HG03432 (cell line): ENCODE measurements at regions not wholly inside any gene's neighbourhood (a gene's known extent, or its start where the extent isn't known, plus 50 kb on each side); places are given as distances from the start of the nearest gene placed in this dataset.

Experiments
- ATAC-seq: cut with Tn5 transposase; IDR thresholded peaks from one replicate; pipeline ENCODE4 v1.9.1; 2021; ENCODE audit warnings: mild to moderate bottlenecking, moderate library complexity; ENCODE audit not compliant: unreplicated experiment

DNA sequence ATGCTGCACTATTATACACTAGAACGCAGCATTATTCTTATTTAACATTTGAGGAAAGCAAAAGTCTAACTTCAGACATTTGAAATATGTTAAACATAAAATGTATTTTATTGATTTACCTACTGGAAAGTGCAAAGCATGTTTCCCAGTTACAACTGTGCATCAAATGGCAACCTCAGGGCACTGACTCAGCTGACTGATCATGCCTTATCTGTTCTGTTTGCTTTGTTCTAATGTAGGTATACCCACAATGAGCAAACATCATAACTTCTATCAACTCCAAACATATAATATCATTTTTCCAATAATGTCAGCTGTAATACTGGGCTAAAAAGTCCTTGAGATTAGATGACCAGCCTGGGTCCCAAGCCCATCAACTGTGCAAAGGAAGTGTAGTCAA is 431.0 kb downstream of the FOXG1 start:
- no peak for ATAC-seq

DNA sequence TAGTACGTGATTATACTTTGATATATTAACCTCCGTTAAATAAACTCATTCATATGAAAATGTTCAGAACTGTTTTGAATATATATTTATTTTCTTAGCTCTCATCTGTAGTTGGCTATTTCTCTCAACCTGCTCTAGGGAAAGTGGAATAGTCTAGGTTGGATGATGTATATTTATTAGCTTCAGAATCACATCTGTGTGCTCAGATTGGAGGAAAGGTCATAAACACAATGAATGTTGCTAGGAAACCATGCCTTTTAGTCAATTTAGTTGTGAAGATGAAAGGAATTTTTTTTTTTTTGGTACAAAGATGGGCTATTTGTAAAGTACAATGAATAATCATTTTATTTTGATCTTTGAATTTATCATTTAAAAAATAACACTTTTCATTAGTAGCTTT is 439.1 kb downstream of the FOXG1 start:
- no peak for ATAC-seq

DNA sequence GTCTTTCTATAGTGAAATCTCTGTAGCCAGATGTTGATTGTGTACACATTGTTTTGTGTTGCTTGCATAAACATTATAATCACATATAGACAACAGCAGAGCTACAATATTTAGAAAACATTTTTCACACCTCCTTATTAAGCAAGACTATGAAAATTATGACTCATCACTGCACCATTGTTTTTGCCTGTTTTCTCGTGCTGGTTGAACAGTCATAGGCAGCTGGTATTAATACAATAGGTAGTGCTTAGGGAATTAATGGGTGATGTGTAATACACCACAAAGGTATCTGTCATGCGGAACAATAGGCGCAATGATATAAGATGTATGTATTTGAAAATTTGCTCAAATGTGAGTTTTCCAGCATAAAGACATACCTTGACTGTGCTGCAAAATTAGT is 449.3 kb downstream of the FOXG1 start:
- no peak for ATAC-seq

DNA sequence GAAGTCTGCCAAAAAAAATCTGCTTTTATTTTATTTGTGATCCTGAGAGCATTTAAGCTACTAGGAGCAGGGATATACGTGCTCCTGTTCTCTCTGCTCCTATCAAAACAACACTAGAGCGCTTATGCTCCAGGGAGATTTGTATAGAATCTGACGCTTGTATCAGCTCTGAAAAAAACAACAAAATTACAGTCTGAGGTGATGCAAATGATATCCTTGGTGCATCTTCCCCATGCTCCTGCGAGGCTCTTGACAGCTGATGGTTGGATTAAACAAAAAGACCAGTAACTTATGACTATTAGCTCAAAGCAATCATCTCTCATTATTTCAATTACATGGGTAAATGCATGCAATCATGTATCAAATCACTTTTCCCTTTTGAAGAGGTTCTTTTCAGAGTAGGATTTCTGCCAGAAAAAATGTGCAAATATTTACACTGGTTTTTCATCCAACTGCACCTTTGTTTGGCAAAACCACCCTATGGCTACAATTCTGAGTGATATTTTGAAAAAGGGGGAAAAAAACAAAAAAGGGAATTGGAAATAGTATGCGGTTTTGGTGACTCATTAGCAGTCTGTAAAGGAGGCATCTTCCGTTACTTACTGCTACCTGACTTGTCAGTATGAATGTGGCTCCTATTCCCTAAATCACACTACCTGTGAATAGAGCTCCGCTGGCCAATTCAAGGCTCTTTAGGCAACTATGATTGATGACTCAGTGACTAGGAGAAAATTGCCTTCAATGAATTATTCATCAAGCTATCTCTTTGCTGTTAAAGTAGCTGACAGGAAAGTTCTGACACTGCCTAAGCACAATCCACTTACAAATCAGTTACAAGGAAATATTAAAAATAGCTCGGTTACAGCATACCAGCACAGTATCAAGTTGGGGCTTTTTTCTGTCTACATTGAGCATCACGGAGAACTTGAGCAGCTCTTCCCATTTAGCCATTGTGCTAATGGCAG is 450.0 kb downstream of the FOXG1 start:
- ATAC-seq: no peak

DNA sequence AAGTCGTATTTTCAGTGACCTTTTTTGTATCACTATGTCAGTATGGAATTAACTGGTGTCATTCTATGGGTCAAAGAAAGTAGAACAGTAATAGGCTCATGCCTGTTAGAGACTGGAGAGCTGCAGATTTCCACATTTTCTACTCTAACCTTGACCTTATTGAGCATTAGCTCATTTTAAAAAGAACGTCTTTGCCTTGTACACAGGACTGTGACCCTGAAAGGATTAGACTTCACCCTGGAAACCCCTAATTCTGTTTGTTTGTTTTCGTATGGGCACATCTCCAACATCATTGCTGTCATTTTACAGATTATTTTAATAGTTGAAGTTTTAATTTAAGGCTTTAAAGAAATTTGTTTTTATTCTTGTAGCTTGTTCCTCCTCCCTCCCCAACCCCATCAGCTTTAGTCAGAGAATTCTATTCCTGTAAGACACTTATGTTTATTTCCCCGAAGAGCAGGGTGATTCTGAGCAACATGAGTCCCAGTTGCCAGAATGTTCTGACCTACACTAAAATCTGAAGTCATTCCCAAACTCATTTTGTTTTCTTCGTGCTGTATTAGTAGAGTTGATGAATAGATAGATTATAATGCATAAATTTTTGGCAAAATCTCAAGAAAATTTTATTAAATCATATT is 451.3 kb downstream of the FOXG1 start:
- ATAC-seq: no peak

DNA sequence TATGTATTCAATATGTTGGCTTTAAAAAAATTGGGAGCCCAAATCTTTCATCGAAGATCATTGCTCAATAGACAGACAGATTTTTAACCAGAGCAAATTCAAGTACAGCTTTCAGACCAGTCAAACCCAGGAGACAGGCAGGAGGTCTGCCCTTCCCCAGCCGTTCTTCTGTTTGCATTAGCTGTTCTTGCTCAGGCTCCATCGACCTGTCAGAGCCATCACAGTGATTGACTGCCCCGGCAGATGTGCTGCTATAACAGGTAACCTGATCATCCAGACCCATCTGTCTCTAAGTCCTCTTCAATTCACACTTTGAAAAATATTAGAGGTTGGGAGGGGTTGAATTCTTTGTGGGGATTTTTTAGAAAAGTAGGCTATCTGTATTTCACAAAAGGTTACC is 453.5 kb downstream of the FOXG1 start:
- ATAC-seq: no peak

DNA sequence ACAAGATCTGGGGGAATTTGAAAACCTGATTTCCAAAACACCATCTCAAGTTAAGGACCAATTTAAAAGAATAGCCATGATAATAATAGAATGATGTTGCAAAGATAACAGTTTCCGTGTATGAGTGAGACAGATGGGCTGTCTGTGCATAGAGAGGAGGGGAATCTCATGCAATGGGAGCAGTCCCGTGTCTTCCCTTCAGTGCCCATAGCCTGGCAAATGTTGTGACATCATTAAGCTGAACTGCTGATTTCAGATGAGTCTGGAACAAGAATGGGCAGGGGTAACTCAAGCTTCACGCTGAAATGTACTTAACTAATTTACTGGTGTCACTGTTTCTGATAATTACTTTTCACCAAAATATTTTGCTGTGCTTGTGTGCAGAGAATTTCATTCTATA is 454.0 kb downstream of the FOXG1 start:
- no peak for ATAC-seq

DNA sequence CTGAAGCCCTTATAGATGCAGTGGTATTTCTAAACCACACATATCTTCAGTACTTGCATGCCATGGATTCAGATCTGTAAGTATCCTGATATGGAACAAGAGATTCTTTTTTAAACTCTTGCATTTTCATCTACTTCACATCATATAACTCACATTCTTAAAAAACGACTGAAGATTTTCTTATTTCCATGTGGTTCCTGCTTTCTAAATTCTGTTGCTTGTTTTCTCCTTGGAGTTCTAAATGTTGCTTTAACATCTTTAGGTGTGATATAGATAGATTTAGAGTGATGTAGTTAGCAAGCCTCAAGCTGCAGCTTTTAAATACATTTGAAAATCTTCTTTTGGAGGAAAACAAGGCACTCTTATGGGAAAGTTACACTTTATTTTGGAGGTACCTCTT is 455.4 kb downstream of the FOXG1 start:
- ATAC-seq: no peak

DNA sequence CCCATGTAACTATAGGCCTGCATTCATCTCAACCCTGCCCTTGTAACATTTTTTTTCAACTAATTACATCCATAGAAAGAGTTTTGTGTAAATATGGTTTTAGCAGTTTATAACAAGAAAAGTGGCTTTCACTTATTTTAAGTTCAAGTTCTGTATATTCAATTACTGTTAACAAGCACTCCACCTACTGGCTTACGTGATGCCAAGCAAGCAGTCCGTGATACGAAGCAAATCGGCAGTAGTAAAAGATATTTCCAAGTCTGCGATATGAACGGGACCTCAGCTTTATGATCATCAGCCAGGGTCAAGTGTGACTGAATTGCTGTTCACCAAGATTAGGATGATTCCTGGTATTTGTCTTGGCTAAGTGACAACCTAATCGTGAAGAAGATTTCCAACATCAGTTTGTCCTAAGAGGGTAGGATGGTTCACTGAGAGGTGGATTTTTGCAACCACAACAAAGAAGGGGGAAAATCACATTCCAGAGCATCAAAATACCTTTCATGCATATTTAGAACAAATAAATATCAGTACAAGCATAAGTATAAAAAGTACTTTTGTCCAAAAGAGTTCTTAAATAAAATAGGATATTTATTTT is 456.2 kb downstream of the FOXG1 start:
- ATAC-seq: no peak

DNA sequence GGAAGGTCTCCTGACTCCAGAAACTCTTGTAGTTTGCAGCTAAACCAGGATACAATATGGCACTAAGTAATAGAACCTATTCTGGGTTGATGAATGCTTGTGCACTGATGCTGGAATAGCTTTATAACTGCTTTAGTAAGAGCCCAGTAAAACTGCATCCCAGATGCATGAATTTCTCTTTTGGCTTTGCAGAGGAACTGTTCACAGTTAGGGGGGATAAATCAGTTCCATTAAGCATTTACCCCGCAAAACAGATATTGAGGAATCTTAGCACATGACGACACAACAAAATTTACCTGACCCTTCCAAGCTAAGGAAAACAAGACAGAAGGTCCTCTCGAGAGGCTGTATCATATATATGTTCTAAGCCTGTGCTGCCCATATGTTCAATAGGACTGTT is 457.4 kb downstream of the FOXG1 start:
- no peak for ATAC-seq

DNA sequence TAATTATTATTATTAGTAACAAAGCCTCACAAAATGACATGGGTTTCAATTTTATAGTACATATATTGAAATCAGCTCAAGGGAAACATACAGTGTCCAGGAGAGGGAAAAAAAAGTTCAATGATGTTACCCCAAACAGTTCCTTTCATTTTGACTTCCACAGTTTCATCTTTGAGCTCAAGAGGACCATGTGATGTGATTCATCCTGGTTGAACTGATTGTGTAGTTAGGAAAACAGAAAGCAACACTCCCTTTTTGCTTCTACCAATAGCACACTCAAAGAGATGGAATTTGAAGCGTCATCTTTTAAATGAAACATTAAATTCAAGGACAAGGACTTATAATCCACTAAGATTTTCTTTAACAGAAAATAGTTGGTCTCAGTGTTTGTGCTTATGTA is 461.0 kb downstream of the FOXG1 start:
- ATAC-seq: no peak

DNA sequence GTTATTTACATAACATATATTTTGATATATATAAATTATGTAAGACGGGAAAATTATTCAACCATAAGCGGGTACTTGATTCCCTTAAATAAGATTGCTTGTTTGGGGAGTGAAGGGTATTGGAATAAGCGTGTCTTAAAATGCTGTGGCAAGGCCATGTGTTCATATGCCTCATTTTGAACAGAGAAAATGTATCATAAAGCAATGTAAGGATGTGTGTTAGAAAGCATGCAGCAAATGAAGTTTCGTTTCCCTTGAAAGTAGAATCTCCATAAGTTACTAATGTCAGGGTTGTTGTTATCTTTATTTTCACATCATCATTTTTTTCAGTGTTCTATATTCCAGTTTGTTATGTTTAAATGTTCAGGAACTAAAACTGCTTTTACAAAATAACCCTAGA is 465.6 kb downstream of the FOXG1 start:
- no peak for ATAC-seq

DNA sequence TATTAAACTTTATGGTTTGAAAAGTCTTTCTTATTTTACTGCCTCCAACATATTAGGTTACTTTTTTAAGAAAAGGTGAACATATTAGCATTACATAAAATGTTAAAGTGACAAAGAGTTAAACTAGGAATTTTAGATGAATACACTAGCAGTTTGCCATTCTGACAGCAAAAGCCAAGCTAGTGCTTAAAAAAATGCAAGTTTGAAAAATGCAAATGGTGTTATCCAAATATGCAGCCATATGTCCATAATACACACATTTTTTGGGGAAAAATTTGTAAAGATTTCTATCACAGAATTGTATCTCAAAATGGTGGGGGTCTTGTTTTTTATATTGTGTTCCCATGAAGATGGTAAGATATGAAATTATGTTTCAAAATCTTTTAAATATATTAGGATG is 466.1 kb downstream of the FOXG1 start:
- ATAC-seq: no peak

DNA sequence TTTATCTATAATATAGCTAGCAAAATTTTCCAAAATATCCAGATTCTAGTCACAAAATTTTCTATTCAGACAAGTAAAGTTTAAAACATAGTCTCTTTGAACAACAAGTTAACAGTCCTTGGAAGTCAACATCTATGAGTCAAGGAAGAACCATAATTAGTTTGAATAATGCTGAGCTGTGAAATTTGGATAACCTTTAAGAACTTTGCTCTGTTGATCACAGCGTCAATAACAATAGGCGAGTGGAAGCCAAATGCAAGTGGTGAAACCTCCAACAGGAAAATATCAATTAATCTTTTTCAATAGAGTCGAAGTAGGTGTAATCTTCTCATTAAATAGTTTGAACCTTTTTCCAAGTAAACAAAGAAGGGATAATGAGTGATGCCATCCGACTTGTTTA is 466.6 kb downstream of the FOXG1 start:
- no peak for ATAC-seq

DNA sequence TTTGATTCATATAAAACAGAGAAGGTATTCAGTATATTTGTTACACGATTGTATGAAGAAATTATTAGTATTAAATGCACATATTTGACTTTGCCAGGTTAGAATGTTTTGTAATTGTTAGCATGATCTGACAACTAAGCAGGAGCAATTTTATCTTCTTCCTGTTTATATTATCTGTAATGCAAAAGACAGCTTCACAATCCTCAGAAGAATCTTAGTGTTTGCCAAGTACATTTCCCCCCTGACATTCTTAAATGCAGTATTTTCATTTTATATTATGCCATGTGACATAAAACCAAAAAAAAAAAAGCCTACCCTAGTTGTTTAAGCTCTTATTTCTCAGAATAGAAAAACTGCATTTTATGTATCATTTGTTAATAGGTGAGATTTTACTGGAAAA is 469.4 kb downstream of the FOXG1 start:
- ATAC-seq: no peak

DNA sequence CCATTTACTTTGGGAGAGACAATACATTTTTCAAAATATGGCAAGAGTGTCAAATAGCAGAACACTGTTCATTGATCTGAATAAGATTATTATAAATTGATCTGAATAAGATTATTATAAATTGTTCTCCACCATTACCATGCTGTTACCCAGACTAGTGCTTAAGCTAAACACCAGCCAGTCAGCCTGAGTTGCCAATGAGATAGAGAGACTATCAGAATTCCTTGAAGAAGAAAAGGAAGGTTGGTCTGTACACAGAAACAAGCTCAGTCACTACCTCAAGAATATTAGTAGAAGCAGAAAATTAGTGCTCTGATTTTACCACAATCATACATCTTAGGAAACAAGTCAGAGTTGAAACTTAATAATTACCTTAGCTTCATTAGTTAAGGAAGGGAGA is 469.8 kb downstream of the FOXG1 start:
- no peak for ATAC-seq

DNA sequence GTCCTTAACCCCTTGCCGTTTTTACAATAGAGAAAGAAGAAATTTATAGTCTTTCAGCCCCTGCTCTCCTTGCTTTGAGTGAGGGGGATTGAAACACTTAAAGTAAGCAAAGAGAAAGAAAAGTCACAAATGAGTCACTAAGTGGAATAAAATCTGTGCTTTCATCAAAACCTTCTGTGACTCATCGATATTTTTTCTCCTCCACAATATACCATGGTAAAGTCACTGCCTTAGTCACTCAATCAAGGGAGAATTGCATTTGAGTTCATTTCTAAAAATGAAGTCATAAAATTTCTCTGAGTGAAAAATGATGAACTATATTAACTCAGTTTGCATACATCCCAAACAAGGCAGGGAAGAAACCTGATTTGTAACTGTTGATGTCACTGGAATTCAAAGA is 470.3 kb downstream of the FOXG1 start:
- ATAC-seq: no peak

DNA sequence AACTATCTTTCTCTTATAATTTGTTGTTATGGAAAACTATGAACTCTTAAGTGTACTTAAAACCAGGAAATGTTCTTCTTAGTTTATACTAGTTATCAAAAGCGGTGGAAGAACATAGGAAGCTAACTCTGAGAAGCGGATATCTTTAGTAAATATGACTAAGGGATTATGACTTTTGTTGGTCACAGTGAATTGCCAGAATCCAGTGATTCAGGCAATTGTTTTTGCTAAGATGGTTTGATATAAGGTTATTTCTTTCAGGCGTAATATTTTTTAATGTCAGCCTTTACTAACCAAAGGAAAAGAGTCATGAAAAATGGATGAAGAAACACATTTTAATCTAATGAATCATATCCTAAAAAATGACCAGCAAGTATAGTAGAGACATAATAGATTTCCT is 473.5 kb downstream of the FOXG1 start:
- no peak for ATAC-seq

DNA sequence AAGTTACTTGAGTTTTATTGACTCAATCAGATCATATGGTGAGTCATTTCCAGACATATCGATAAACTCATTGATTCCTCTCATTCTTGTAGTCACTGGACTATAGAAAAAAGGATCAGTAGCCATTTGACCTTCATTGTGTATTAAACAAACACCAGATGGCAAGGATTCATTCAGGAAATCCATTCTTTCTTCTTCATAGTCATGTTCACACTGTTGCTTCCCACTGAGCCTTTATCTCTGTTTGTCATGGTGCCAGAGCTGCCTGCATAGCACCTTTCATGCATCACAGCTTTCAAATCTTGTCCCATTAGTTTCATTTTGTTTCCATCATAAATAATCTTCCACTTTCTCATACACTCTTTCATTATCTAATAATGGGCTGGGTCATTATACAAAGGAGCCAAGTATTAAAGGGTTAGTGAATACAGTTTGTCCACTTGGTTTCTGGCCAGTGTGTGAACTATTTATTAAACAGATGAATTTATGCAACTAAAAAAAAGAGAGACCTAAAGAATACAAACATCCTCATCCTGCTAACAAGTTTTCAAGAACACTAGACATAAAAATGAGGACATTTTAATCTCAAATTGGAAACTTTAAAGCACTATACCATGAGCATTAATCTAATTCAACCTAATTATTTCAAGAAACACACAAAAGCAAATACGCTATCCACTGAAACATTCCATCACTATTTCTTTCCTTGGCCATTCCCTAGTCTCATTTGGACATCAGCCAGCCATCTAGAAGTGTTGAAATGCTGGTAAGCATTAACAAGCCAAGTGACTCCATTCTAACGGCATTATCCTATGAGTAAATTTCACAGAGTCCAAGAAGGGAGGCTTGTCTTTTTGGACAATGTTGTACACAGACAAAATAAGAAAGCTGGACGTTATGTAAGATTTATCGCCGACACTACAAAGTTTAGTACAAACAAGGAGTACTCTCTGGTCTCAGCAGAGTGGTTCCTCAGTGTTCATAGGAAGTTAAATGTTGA is 476.5 kb downstream of the FOXG1 start:
- no peak for ATAC-seq

DNA sequence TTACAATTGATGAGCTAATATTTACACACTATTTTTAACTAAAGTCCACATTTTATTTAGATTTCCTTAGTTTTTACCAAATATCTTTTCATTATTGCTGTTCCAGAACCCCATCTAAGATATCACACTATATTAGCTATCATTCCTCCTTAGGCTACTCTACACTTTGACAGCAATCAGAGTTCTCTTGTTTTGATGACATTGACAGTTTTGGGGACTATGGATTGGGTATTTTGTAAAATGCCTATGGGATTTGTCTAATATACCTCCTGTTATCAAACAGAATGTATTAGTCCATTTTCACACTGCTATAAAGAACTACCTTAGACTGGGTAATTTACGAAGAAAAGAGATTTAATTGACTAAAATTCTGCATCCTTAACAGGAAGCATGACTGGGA is 489.1 kb downstream of the FOXG1 start:
- ATAC-seq: no peak

DNA sequence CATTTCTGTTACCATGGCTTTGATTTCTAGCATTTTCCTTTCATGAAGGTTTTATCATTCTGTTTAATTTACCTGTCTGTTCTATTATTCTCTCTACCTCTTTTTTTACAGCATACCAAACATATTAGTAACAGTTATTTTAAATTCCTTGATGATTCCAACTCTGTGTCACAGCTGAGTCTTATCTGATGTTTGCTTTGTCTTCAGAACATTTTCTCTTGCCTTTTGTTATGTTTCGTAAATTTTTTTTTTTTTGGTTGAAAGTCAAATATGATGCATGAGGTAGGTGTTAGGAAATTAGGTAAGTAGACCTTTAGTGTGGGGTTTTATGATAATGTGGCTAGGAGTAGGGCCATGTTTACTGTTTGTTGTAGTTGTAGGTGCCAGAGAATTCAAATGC is 496.4 kb downstream of the FOXG1 start:
- no peak for ATAC-seq
